ENCODE measurements at regions not wholly inside any gene's neighbourhood (a gene's known extent, or its start where the extent isn't known, plus 50 kb on each side); places are given as distances from the start of the nearest gene placed in this dataset.

DNA sequence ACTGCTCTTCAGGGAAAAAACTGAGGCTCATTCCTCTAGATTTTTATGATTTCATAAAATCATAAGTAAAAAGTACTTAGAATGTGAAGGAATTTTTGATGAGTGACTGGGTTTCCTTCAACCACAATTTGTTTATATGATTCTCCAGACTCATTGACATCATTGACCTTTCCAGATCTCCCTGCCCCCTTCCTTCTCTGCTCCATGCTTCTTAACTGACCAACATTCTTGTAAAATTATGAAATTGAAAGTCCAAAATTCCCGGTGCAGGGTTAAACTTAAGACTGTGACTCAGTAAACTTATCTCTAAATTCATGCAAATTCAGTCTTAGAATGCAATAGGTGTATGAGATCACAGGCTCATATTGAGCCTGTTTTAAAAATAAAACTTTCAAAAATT, 648.9 kb downstream of the TDRD15 start:
- Histone ChIP-seq H3K9ac (ENCODE audit: insufficient read depth, low read length) (no peak overlapping the region), H3K4me2 (ENCODE audit: extremely low read depth, insufficient read depth, low read length) (peak overlapping the region; percentile 65)
- DNase-seq (ENCODE audit: low read depth in 2 of 2), result peak; percentile 40 to 96

DNA sequence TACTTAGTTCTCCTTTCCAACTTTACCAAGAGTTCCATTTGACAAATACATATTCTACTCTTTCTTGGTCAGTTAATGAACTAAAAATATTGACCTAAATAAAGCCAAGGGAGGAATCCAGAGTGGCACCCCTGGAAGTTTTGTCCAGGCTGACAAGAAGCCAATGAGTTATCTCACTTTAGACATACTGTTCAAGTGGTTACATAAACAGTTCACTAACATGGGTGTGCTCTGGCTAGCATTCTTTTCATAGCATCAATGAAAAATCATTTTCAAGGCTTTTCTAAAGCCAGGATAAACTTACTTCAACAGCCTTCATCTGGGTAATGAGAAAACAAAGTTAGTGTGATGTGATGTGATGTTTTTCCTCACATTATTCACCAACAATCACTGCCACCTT, 649.4 kb downstream of the TDRD15 start:
- Histone ChIP-seq H3K27me3 (ENCODE audit: control insufficient read depth, insufficient read depth, low read length) (no peaks in the 10 kb centered on the region), H3K79me2 (ENCODE audit: control insufficient read depth, insufficient read depth, low read length) (no peaks in the 10 kb centered on the region), H3K4me2 (ENCODE audit: extremely low read depth, insufficient read depth, low read length) (peak overlapping the region; percentile 65), H3K4me1 (ENCODE audit: control insufficient read depth, extremely low read depth, insufficient read depth, low read length) (peaks cover 30% of the 10 kb centered on the region), H3K36me3 (ENCODE audit: control insufficient read depth, insufficient read depth, low read length) (no peaks in the 10 kb centered on the region), H3K9ac (ENCODE audit: insufficient read depth, low read length) (no peak overlapping the region), H3K27ac (ENCODE audit: insufficient read depth, low read length) (peak overlapping the region; percentile 64), H3K9me3 (ENCODE audit: control insufficient read depth, insufficient read depth, low read depth, low read length) (no peaks in the 10 kb centered on the region), H4K20me1 (ENCODE audit: control insufficient read depth, extremely low read depth, insufficient read depth, low read length) (no peaks in the 10 kb centered on the region), H2AFZ (ENCODE audit: low read length) (no peak overlapping the region), H3K4me3 (replicated peaks in 1 of 4; ENCODE audit: control extremely low read depth in 1 of 4, insufficient read depth in 1 of 4, low read depth in 3 of 4, low read length in 4 of 4) (no peak overlapping the region)
- peak; percentile 2 to 11 for DNase-seq (ENCODE audit: low read depth in 2 of 2)
- TF ChIP-seq, protein P1, sequence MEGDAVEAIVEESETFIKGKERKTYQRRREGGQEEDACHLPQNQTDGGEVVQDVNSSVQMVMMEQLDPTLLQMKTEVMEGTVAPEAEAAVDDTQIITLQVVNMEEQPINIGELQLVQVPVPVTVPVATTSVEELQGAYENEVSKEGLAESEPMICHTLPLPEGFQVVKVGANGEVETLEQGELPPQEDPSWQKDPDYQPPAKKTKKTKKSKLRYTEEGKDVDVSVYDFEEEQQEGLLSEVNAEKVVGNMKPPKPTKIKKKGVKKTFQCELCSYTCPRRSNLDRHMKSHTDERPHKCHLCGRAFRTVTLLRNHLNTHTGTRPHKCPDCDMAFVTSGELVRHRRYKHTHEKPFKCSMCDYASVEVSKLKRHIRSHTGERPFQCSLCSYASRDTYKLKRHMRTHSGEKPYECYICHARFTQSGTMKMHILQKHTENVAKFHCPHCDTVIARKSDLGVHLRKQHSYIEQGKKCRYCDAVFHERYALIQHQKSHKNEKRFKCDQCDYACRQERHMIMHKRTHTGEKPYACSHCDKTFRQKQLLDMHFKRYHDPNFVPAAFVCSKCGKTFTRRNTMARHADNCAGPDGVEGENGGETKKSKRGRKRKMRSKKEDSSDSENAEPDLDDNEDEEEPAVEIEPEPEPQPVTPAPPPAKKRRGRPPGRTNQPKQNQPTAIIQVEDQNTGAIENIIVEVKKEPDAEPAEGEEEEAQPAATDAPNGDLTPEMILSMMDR (conservative IDR thresholded peaks at IDR 0.05 in 1 of 2, IDR thresholded peaks at IDR 0.05 in 1 of 2; ENCODE audit: low read depth in 1 of 2, low read length in 2 of 2), result no peak

More for the DNA sequence above, 648.9 kb downstream of the TDRD15 start:
- no peaks in the 10 kb centered on the region for H3K27me3 ChIP-seq (ENCODE audit: control insufficient read depth, insufficient read depth, low read length)
- no peak overlapping the region for H2AFZ ChIP-seq (ENCODE audit: low read length)
- no peak overlapping the region for H3K4me3 ChIP-seq (replicated peaks in 1 of 4; ENCODE audit: control extremely low read depth in 1 of 4, insufficient read depth in 1 of 4, low read depth in 3 of 4, low read length in 4 of 4)
- TF ChIP-seq, protein P1 (conservative IDR thresholded peaks at IDR 0.05 in 1 of 2, IDR thresholded peaks at IDR 0.05 in 1 of 2; ENCODE audit: low read depth in 1 of 2, low read length in 2 of 2), result no peak
- TF ChIP-seq EZH2 (IDR thresholded peaks at IDR 0.05; ENCODE audit: low read length, missing control alignments), result no peak
- H3K36me3 ChIP-seq (ENCODE audit: control insufficient read depth, insufficient read depth, low read length), result no peaks in the 10 kb centered on the region
- no peaks in the 10 kb centered on the region for H3K9me3 ChIP-seq (ENCODE audit: control insufficient read depth, insufficient read depth, low read depth, low read length)
- H3K4me1 ChIP-seq (ENCODE audit: control insufficient read depth, extremely low read depth, insufficient read depth, low read length), result peaks cover 30% of the 10 kb centered on the region
- no peaks in the 10 kb centered on the region for H3K79me2 ChIP-seq (ENCODE audit: control insufficient read depth, insufficient read depth, low read length)
- no peaks in the 10 kb centered on the region for H4K20me1 ChIP-seq (ENCODE audit: control insufficient read depth, extremely low read depth, insufficient read depth, low read length)
- peak overlapping the region; percentile 73 for H3K27ac ChIP-seq (ENCODE audit: insufficient read depth, low read length)

DNA sequence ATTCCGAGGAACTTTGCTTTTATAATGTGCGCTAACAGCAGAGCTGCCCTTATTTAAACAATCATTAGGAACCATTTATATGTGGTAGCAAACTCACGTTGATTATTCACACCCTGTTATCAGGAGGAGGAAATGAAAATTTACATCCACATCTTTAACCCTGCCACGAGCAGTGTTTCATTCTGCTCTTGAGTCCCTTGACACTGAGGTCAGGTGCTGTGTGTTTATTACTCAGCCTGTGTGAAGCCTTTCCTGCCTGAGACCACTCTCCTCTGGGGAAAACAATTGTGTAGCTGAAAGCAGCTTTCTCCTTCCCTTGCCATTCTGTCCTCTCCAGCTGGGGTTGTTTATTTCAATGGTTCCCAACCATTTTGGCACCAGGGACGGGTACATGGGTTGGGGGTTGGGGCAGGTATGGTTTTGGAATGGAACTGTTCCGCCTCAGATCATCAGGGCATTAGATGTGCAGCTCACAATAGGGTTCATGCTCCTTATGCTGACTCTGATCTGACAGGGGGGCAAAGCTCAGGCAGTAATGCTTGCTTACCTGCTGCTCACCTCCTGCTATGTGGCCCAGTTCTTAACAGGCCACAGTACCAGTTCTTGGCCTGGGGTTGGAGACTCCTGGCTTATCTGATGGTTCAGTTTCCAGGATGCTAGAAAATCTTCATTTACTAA, 651.1 kb downstream of the TDRD15 start:
- no peak for DNase-seq (ENCODE audit: low read depth in 2 of 2)
- Histone ChIP-seq H4K20me1 (ENCODE audit: control insufficient read depth, extremely low read depth, insufficient read depth, low read length) (no peaks in the 10 kb centered on the region), H3K4me1 (ENCODE audit: control insufficient read depth, extremely low read depth, insufficient read depth, low read length) (peaks cover 30% of the 10 kb centered on the region), H3K36me3 (ENCODE audit: control insufficient read depth, insufficient read depth, low read length) (no peaks in the 10 kb centered on the region), H3K9ac (ENCODE audit: insufficient read depth, low read length) (no peak overlapping the region), H3K79me2 (ENCODE audit: control insufficient read depth, insufficient read depth, low read length) (no peaks in the 10 kb centered on the region), H3K27me3 (ENCODE audit: control insufficient read depth, insufficient read depth, low read length) (no peaks in the 10 kb centered on the region), H3K4me2 (ENCODE audit: extremely low read depth, insufficient read depth, low read length) (no peak overlapping the region), H2AFZ (ENCODE audit: low read length) (no peak overlapping the region), H3K9me3 (ENCODE audit: control insufficient read depth, insufficient read depth, low read depth, low read length) (no peaks in the 10 kb centered on the region), H3K4me3 (replicated peaks in 1 of 4; ENCODE audit: control extremely low read depth in 1 of 4, insufficient read depth in 1 of 4, low read depth in 3 of 4, low read length in 4 of 4) (no peak overlapping the region), H3K27ac (ENCODE audit: insufficient read depth, low read length) (no peak overlapping the region)
- TF ChIP-seq, protein P1 (conservative IDR thresholded peaks at IDR 0.05 in 1 of 2, IDR thresholded peaks at IDR 0.05 in 1 of 2; ENCODE audit: low read depth in 1 of 2, low read length in 2 of 2), result no peak
- TF ChIP-seq EZH2 (IDR thresholded peaks at IDR 0.05; ENCODE audit: low read length, missing control alignments), result no peak
